PC-3 (cell line): ENCODE measurements at regions not wholly inside any gene's neighbourhood (a gene's known extent, or its start where the extent isn't known, plus 50 kb on each side); places are given as distances from the start of the nearest gene placed in this dataset.

Experiments used
- CTCF ChIP-seq: fragments of 300-600 bp; sonication (generic); conservative IDR thresholded peaks from 2 replicates; pipeline ENCODE4 v1.5.1; 2017; ENCODE audit warnings: antibody characterized with exemption, low read depth, mild to moderate bottlenecking, low read length
- EZH2 ChIP-seq: fragments of 300-600 bp; sonication (generic); IDR thresholded peaks from one replicate; pipeline ENCODE4 v1.6.1; 2017; ENCODE audit warnings: antibody characterized with exemption, mild to moderate bottlenecking, low read length; ENCODE audit not compliant: unreplicated experiment

DNA sequence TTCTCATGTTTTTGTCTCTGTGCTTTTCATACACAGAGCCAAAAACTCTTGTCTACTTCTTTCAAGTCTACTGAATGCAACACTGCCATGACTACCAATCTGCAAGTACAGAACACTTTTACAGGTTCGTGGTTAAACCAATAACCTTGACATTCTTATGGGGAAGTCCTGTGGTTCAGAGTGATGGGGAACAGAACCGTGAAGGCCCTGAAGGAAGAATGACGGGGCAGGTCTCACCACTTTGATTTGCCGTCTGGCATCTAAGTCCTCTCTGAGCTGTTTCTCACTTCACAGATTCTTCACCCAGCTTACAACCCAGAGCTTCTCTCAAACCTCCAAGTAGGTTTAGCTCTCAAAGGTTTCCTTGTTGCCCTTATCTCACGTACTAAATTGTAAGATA, 117.5 kb upstream of the SNTG2 start:
- TF ChIP-seq EZH2 (no peak), CTCF (no peak)
